Upper lobe of left lung (tissue), 4 donors: ENCODE measurements at regions not wholly inside any gene's neighbourhood (a gene's known extent, or its start where the extent isn't known, plus 50 kb on each side); places are given as distances from the start of the nearest gene placed in this dataset.

Experiments
- CTCF ChIP-seq, 6 experiments: fragments of 450-650 bp in 4 of 6; fragments of 200-600 bp in 2 of 6; sonication (generic) in 2 of 6; IDR thresholded peaks; one replicate each; pipeline ENCODE4 v1.5.1; 2016 to 2019; ENCODE audit warnings: antibody characterized with exemption in 6 of 6
- EP300 ChIP-seq, 4 donors: sonication (generic); formaldehyde crosslinking; IDR thresholded peaks; one replicate each; pipeline ENCODE4 v1.5.1; 2017; ENCODE audit warnings: antibody characterized with exemption in 4 of 4, control low read depth in 2 of 4
- POLR2A ChIP-seq, 4 donors: fragments of 450-650 bp; IDR thresholded peaks; one replicate each; pipeline ENCODE4 v1.5.1; 2016 to 2017; ENCODE audit warnings: antibody characterized with exemption in 4 of 4, mild to moderate bottlenecking in 2 of 4
- POLR2AphosphoS5 ChIP-seq, 2 donors: sonication (generic); formaldehyde crosslinking; IDR thresholded peaks; one replicate each; pipeline ENCODE4 v1.5.1; 2017; ENCODE audit warnings: antibody characterized with exemption in 2 of 2

- TF ChIP-seq CTCF (IDR thresholded peaks at IDR 0.05): no peak
- TF ChIP-seq POLR2A (IDR thresholded peaks at IDR 0.05): no peak
- no peak for TF ChIP-seq POLR2AphosphoS5 (IDR thresholded peaks at IDR 0.05)
- TF ChIP-seq EP300 (IDR thresholded peaks at IDR 0.05): no peak
These were observed 201.5 kb upstream of the GHITM start for GRCh38 chr10:83937826-83938225.
